GM18505 (cell line): ENCODE measurements at regions not wholly inside any gene's neighbourhood (a gene's known extent, or its start where the extent isn't known, plus 50 kb on each side); places are given as distances from the start of the nearest gene placed in this dataset.

Experiments used
- ATAC-seq: cut with Tn5 transposase; IDR thresholded peaks from one replicate; pipeline ENCODE4 v1.9.1; 2021; ENCODE audit not compliant: unreplicated experiment
- POLR2A ChIP-seq: IDR thresholded peaks from 4 replicates; pipeline ENCODE4 v1.6.1; 2011; ENCODE audit warnings: borderline replicate concordance; ENCODE audit not compliant: insufficient read depth, insufficient read length; ENCODE audit errors: extremely low read depth

GRCh38 chr14:97271451-97271960 is 474.3 kb downstream of the VRK1 start:
- no peak for ATAC-seq
- TF ChIP-seq POLR2A: no peak

GRCh38 chr14:97273540-97273939 is 476.4 kb downstream of the VRK1 start:
- no peak for ATAC-seq
- no peak for TF ChIP-seq POLR2A

- ATAC-seq: no peak
- TF ChIP-seq POLR2A: no peak
Measured at GRCh38 chr14:97274626-97275025, 477.4 kb downstream of the VRK1 start.

DNA sequence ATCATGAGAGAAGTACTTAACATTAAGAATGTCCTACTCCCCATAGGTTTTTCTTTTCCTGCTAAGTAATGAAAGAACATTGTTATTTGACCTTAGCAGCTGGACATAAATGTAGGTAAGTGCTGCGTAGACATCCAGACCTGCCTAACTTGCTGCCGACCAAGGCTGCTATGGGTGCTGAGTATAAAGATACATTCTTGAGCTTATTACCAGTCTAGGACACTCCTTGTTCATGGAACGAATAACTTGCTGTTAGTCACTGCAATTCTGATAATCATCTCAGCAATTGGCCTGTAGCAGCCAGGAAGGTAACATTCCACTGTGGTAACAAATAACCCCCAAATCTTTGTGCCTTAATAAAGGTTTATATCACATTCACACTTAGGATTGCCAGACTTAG is 478.1 kb downstream of the VRK1 start:
- TF ChIP-seq POLR2A: no peak
- ATAC-seq: no peak

GRCh38 chr14:97276573-97276972 is 479.4 kb downstream of the VRK1 start:
- no peak for TF ChIP-seq POLR2A
- ATAC-seq: no peak

DNA sequence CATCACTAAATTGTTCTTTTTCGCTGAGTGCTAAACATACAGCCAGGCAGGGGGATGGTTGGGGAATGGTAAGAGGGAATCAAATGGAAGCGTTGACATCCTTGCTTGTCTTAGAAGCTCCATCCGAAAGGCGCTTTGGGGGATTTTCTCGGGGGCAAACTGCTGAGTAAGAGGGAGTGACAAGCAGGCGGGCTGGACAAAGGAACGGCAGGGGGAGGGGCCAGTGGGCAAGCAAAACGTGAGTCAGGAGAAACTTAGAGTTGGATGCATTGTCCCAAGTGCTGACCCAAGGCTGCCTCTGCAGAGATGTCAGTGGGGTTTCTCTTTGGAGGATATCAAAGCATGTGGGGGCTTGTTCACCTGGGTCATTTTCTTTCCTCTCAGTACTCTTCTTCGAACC is 480.5 kb downstream of the VRK1 start:
- TF ChIP-seq POLR2A: no peak
- ATAC-seq: no peak

- ATAC-seq: no peak
- TF ChIP-seq POLR2A: no peak
Measured at GRCh38 chr14:97280526-97280925, 483.3 kb downstream of the VRK1 start.

DNA sequence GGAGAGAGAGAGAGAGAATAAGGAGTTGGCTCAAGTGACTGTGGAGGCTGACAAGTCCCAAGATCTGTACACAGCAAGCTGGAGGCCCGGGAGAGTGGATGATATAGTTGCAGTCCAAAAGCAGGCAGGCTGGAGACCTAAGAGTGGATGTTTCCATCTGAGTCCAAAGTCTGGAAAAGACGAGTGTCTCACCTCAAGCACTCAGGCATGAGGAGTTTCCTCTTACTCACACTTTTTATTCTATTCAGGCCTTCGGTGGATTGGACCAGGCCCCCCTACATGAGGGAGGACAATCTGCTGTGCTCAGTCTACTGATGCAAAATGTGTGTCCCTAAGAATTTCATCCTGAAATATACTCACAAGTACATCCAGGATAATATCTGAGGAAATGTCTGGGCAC is 484.6 kb downstream of the VRK1 start:
- no peak for TF ChIP-seq POLR2A
- ATAC-seq: no peak

GRCh38 chr14:97282210-97283004 is 485.2 kb downstream of the VRK1 start:
- no peak for TF ChIP-seq POLR2A
- no peak for ATAC-seq

GRCh38 chr14:97283005-97283403 is 485.8 kb downstream of the VRK1 start:
- no peak for ATAC-seq
- no peak for TF ChIP-seq POLR2A

DNA sequence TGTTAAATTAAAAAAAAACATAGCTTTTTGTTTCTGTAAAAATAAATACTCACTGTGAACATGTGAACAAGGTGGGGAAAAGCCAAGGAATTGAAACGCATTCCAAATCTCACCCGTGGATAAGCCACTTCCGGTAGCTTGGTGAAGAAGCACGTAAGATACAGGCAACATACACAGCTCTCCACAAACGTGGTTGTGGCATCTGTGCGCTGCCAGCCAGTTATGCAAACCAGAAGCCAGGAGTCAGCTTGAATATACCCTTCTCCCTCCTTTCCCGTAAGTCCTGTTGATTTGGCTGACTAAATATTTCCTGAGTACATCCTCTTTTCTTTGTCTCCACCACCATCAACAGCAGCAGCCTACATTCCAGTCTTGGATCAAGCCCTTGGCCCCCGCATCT is 486.2 kb downstream of the VRK1 start:
- TF ChIP-seq POLR2A: no peak
- ATAC-seq: no peak

DNA sequence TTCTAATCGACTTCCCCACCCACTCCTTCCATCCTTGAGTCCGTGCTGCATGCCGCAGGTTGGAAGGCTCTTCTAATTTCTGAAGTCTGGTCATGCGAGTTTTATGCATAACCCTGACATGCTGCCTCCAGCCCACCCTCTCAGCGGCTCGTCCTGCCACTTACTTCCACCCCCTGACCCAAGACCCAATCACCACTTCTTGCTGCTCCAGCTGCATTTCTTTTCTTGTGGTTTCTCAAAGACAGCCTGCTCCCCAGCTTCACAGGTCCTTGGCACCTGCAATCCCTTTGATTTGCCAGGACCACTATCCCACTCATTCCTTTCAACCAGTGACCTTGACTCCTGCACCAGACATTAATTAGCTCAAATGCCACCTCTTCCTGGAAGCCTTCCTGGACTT is 486.7 kb downstream of the VRK1 start:
- no peak for TF ChIP-seq POLR2A
- no peak for ATAC-seq

GRCh38 chr14:97287956-97288355 is 490.8 kb downstream of the VRK1 start:
- no peak for ATAC-seq
- TF ChIP-seq POLR2A: no peak

DNA sequence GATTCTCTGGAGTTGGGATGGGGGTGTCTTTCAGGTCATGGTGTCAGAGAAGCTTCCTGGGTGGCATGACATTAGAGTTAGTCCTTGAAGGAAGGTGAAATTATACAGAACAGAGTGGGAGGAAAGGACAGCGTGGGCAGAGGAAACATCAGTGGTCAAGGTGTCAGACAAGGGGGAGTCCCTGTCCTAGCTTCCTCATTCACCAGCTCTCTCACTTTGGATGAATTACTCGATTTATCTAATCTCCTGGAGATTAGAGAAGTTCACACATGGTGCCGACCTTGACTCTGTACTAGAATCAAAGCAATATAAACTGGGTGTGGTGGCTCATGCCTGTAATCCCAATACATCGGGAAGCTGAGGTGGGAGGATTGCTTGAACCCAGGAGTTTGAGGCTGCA is 492.9 kb downstream of the VRK1 start:
- no peak for TF ChIP-seq POLR2A
- no peak for ATAC-seq
